ENCODE measurements at regions not wholly inside any gene's neighbourhood (a gene's known extent, or its start where the extent isn't known, plus 50 kb on each side); places are given as distances from the start of the nearest gene placed in this dataset.
"Not testable (repeated sequence)": the region's sequence is repeated elsewhere in the genome, so short reads cannot be mapped to it uniquely, and the experiment has no call there.

- DNase-seq (ENCODE audit: low read depth, low spot score): no peak
Measured at GRCh38 chr2:238747557-238747956, 100.3 kb upstream of the TWIST2 start.

- DNase-seq (ENCODE audit: low read depth, low spot score): no peak
Measured at GRCh38 chr2:238750212-238750904, 97.5 kb upstream of the TWIST2 start.

- no peak for DNase-seq (ENCODE audit: low read depth, low spot score)
Measured at GRCh38 chr2:238754259-238754658, 93.6 kb upstream of the TWIST2 start.

- DNase-seq (ENCODE audit: low read depth, low spot score): peak; percentile 70
Measured at GRCh38 chr2:238761868-238762267, 86.0 kb upstream of the TWIST2 start.

- DNase-seq (ENCODE audit: low read depth, low spot score): no peak
Measured at GRCh38 chr2:238763471-238763995, 84.4 kb upstream of the TWIST2 start.

GRCh38 chr2:238765590-238765989 lies 82.3 kb upstream of the TWIST2 start:
- no peak for DNase-seq (ENCODE audit: low read depth, low spot score)

- DNase-seq (ENCODE audit: low read depth, low spot score): peak; percentile 20
Measured at GRCh38 chr2:238771218-238771617, 76.7 kb upstream of the TWIST2 start.

- DNase-seq (ENCODE audit: low read depth, low spot score): peak; percentile 11
Measured at GRCh38 chr2:238771639-238772038, 76.2 kb upstream of the TWIST2 start.

- no peak for DNase-seq (ENCODE audit: low read depth, low spot score)
Measured at GRCh38 chr2:238772635-238773297, 75.1 kb upstream of the TWIST2 start.

- no peak for DNase-seq (ENCODE audit: low read depth, low spot score)
Measured at GRCh38 chr2:238773472-238773871, 74.4 kb upstream of the TWIST2 start.

GRCh38 chr2:238774071-238774470 lies 73.8 kb upstream of the TWIST2 start:
- DNase-seq (ENCODE audit: low read depth, low spot score): no peak

GRCh38 chr2:238774980-238775509 lies 72.8 kb upstream of the TWIST2 start:
- no peak for DNase-seq (ENCODE audit: low read depth, low spot score)

- DNase-seq (ENCODE audit: low read depth, low spot score): no peak
Measured at GRCh38 chr2:238775591-238775990, 72.3 kb upstream of the TWIST2 start.

GRCh38 chr2:238776003-238776760 lies 71.7 kb upstream of the TWIST2 start:
- no peak for DNase-seq (ENCODE audit: low read depth, low spot score)

- not testable (repeated sequence) for DNase-seq (ENCODE audit: low read depth, low spot score)
Measured at GRCh38 chr2:238776761-238777046, 71.2 kb upstream of the TWIST2 start.

- DNase-seq (ENCODE audit: low read depth, low spot score): no peak
Measured at GRCh38 chr2:238777369-238778067, 70.4 kb upstream of the TWIST2 start.

- DNase-seq (ENCODE audit: low read depth, low spot score): peak; percentile 83
Measured at GRCh38 chr2:238784671-238785527, 63.0 kb upstream of the TWIST2 start.

GRCh38 chr2:238785528-238785860 lies 62.4 kb upstream of the TWIST2 start:
- no peak for DNase-seq (ENCODE audit: low read depth, low spot score)

GRCh38 chr2:238786379-238786778 lies 61.5 kb upstream of the TWIST2 start:
- DNase-seq (ENCODE audit: low read depth, low spot score): no peak

- DNase-seq (ENCODE audit: low read depth, low spot score): no peak
Measured at GRCh38 chr2:238786792-238787490, 60.9 kb upstream of the TWIST2 start.
